ENCODE measurements at regions not wholly inside any gene's neighbourhood (a gene's known extent, or its start where the extent isn't known, plus 50 kb on each side); places are given as distances from the start of the nearest gene placed in this dataset.

GRCh38 chr11:11038782-11039181 lies 180.9 kb upstream of the ZBED5 start:
- no peak for DNase-seq

GRCh38 chr11:11038352-11038751 lies 180.5 kb upstream of the ZBED5 start:
- DNase-seq: no peak

- DNase-seq: no peak
Measured at GRCh38 chr11:11036848-11037732, 179.2 kb upstream of the ZBED5 start.

- DNase-seq: no peak
Measured at GRCh38 chr11:11036185-11036847, 178.5 kb upstream of the ZBED5 start.

- no peak for DNase-seq
Measured at GRCh38 chr11:11035331-11035730, 177.5 kb upstream of the ZBED5 start.

- DNase-seq: no peak
Measured at GRCh38 chr11:11034476-11034875, 176.6 kb upstream of the ZBED5 start.

- DNase-seq: no peak
Measured at GRCh38 chr11:11032066-11032465, 174.2 kb upstream of the ZBED5 start.

- no peak for DNase-seq
Measured at GRCh38 chr11:11029027-11029426, 171.2 kb upstream of the ZBED5 start.

GRCh38 chr11:11028017-11028692 lies 170.3 kb upstream of the ZBED5 start:
- peak; percentile 11 to 39 for DNase-seq

- DNase-seq: no peak
Measured at GRCh38 chr11:11027288-11027687, 169.4 kb upstream of the ZBED5 start.

GRCh38 chr11:11025087-11025486 lies 167.2 kb upstream of the ZBED5 start:
- DNase-seq: no peak

- DNase-seq: peak in 1 of 2 donors; percentile 15
Measured at GRCh38 chr11:11022125-11022730, 164.4 kb upstream of the ZBED5 start.

- no peak for DNase-seq
Measured at GRCh38 chr11:11021563-11021962, 163.7 kb upstream of the ZBED5 start.

GRCh38 chr11:11020747-11021149 lies 162.9 kb upstream of the ZBED5 start:
- no peak for DNase-seq

- DNase-seq: no peak
Measured at GRCh38 chr11:11020219-11020726, 162.4 kb upstream of the ZBED5 start.

GRCh38 chr11:11016943-11017342 lies 159.1 kb upstream of the ZBED5 start:
- no peak for DNase-seq

GRCh38 chr11:11016068-11016467 lies 158.2 kb upstream of the ZBED5 start:
- DNase-seq: no peak

GRCh38 chr11:11011617-11012016 lies 153.8 kb upstream of the ZBED5 start:
- no peak for DNase-seq

GRCh38 chr11:11010624-11011127 lies 152.8 kb upstream of the ZBED5 start:
- no peak for DNase-seq

GRCh38 chr11:11009179-11009578 lies 151.3 kb upstream of the ZBED5 start:
- DNase-seq: no peak

GRCh38 chr11:11004069-11004468 lies 146.2 kb upstream of the ZBED5 start:
- no peak for DNase-seq

- no peak for DNase-seq
Measured at GRCh38 chr11:11003226-11003625, 145.4 kb upstream of the ZBED5 start.

All from bone marrow (tissue), 2 donors.